NCI-H146 treated with DMSO at 0.1 percent for 48 hours (cell line): ENCODE measurements at regions not wholly inside any gene's neighbourhood (a gene's known extent, or its start where the extent isn't known, plus 50 kb on each side); places are given as distances from the start of the nearest gene placed in this dataset.

Experiments used
- DNase-seq: peaks from one replicate; lab custom pipeline; 2025; ENCODE audit not compliant: unreplicated experiment; lab: John Stamatoyannopoulos, UW

GRCh38 chr3:68328049-68328448 lies 604.3 kb downstream of the TAFA4 start:
- no peak for DNase-seq

- no peak for DNase-seq
These were observed 616.4 kb downstream of the TAFA4 start for GRCh38 chr3:68315964-68316363.

- no peak for DNase-seq
These were observed 616.8 kb downstream of the TAFA4 start for GRCh38 chr3:68315546-68315945.

- DNase-seq: no peak
These were observed 625.8 kb downstream of the TAFA4 start for GRCh38 chr3:68306571-68306970.

- no peak for DNase-seq
These were observed 636.9 kb downstream of the TAFA4 start for GRCh38 chr3:68295457-68295856.

- no peak for DNase-seq
These were observed 635.9 kb upstream of the SUCLG2 start for GRCh38 chr3:68290333-68290732.

- DNase-seq: no peak
These were observed 633.7 kb upstream of the SUCLG2 start for GRCh38 chr3:68288085-68288484.

- DNase-seq: peak; percentile 50
These were observed 632.7 kb upstream of the SUCLG2 start for GRCh38 chr3:68287101-68287500.

- no peak for DNase-seq
These were observed 619.9 kb upstream of the SUCLG2 start for GRCh38 chr3:68274286-68274685.

GRCh38 chr3:68271145-68271544 lies 616.7 kb upstream of the SUCLG2 start:
- DNase-seq: no peak

GRCh38 chr3:68256635-68257223 lies 602.3 kb upstream of the SUCLG2 start:
- DNase-seq: peak; percentile 86

- DNase-seq: no peak
These were observed 594.9 kb upstream of the SUCLG2 start for GRCh38 chr3:68249265-68249664.

- DNase-seq: no peak
These were observed 588.2 kb upstream of the SUCLG2 start for GRCh38 chr3:68242606-68243005.

- DNase-seq: peak; percentile 60
These were observed 585.1 kb upstream of the SUCLG2 start for GRCh38 chr3:68239542-68239941.

GRCh38 chr3:68234076-68234780 lies 579.8 kb upstream of the SUCLG2 start:
- peak; percentile 58 for DNase-seq

GRCh38 chr3:68228856-68229255 lies 574.4 kb upstream of the SUCLG2 start:
- no peak for DNase-seq

- no peak for DNase-seq
These were observed 566.4 kb upstream of the SUCLG2 start for GRCh38 chr3:68220832-68221231.

GRCh38 chr3:68211637-68212036 lies 557.2 kb upstream of the SUCLG2 start:
- DNase-seq: no peak

- DNase-seq: no peak
These were observed 556.2 kb upstream of the SUCLG2 start for GRCh38 chr3:68210635-68211034.

GRCh38 chr3:68207327-68207726 lies 552.9 kb upstream of the SUCLG2 start:
- DNase-seq: no peak

- no peak for DNase-seq
These were observed 552.2 kb upstream of the SUCLG2 start for GRCh38 chr3:68206524-68207117.

GRCh38 chr3:68186733-68187132 lies 532.3 kb upstream of the SUCLG2 start:
- DNase-seq: no peak

- no peak for DNase-seq
These were observed 522.2 kb upstream of the SUCLG2 start for GRCh38 chr3:68176600-68176999.
